Mucosa of descending colon (tissue), 3 donors: ENCODE measurements at regions not wholly inside any gene's neighbourhood (a gene's known extent, or its start where the extent isn't known, plus 50 kb on each side); places are given as distances from the start of the nearest gene placed in this dataset.

Experiments
- ATAC-seq: fragments of 200-7000 bp; cut with Tn5 transposase; one replicate; pipeline ENCODE4 v1.9.1; 2020; ENCODE audit warnings: mild to moderate bottlenecking, moderate library complexity
- DNase-seq, 3 donors: peaks; one replicate each; pipeline ENCODE4 v3.0.0-alpha.2; 2020
- H3K36me3 ChIP-seq: fragments of 200-600 bp; one replicate; pipeline ENCODE4 v1.8.0; 2021; ENCODE audit warnings: low read depth, mild to moderate bottlenecking
- H3K4me1 ChIP-seq: fragments of 200-600 bp; one replicate; pipeline ENCODE4 v1.8.0; 2021; ENCODE audit warnings: low read depth, mild to moderate bottlenecking
- H3K4me3 ChIP-seq: fragments of 200-600 bp; one replicate; pipeline ENCODE4 v1.8.0; 2021; ENCODE audit warnings: mild to moderate bottlenecking
- H3K9me3 ChIP-seq: fragments of 200-600 bp; one replicate; pipeline ENCODE4 v1.8.0; 2021; ENCODE audit warnings: mild to moderate bottlenecking
- CTCF ChIP-seq: fragments of 200-600 bp; IDR thresholded peaks from one replicate; pipeline ENCODE4 v1.8.0; 2022; ENCODE audit warnings: antibody characterized with exemption, mild to moderate bottlenecking
- intact Hi-C, 2 donors: fragments of 100-400 bp; cut with DNase I in 1 of 2; cut with micrococcal nuclease in 1 of 2; formaldehyde crosslinking; loops; one replicate each; pipeline versions ENCODE4 v1.11.0 to v1.11.1; 2022; cut with DNase I, micrococcal nuclease
- donor health status: DM: no; HTN: no; CAD: no; lungs with moderate emphysema.
- donor health status: DM: no; HTN: no; CAD: no.
- donor health status: DM: no; HTN: yes; CAD: no.

- DNase-seq = no peak
- intact Hi-C loops = no loop called here
- no peaks in the 10 kb centered on the region for H3K36me3 ChIP-seq
- ATAC-seq = no peak
- H3K4me1 ChIP-seq = no peaks in the 10 kb centered on the region
- H3K4me3 ChIP-seq = no peak overlapping the region
- no peaks in the 10 kb centered on the region for H3K9me3 ChIP-seq
- TF ChIP-seq CTCF = no peak
Measured at GRCh38 chr4:138005486-138005885, 236.7 kb downstream of the SLC7A11 start.

GRCh38 chr4:138003248-138003647 is 238.9 kb downstream of the SLC7A11 start:
- ATAC-seq (no peak), DNase-seq (no peak)
- Histone ChIP-seq H3K4me1 (no peaks in the 10 kb centered on the region), H3K4me3 (no peak overlapping the region), H3K9me3 (no peaks in the 10 kb centered on the region), H3K36me3 (no peaks in the 10 kb centered on the region)
- no peak for TF ChIP-seq CTCF
- intact Hi-C loops = no loop called here

- H3K4me3 ChIP-seq = no peak overlapping the region
- H3K4me1 ChIP-seq = no peaks in the 10 kb centered on the region
- intact Hi-C loops = no loop called here
- H3K9me3 ChIP-seq = no peaks in the 10 kb centered on the region
- no peaks in the 10 kb centered on the region for H3K36me3 ChIP-seq
- no peak for DNase-seq
- no peak for TF ChIP-seq CTCF
- no peak for ATAC-seq
Measured at GRCh38 chr4:137998666-137999429, 243.3 kb downstream of the SLC7A11 start.

GRCh38 chr4:137997496-137997895 is 244.7 kb downstream of the SLC7A11 start:
- Histone ChIP-seq H3K4me3 (no peak overlapping the region), H3K4me1 (no peaks in the 10 kb centered on the region), H3K36me3 (no peaks in the 10 kb centered on the region), H3K9me3 (no peaks in the 10 kb centered on the region)
- ATAC-seq (no peak), DNase-seq (no peak)
- intact Hi-C loops = no loop called here
- TF ChIP-seq CTCF = no peak

GRCh38 chr4:137994853-137995252 is 247.3 kb downstream of the SLC7A11 start:
- DNase-seq = no peak
- Histone ChIP-seq H3K9me3 (no peaks in the 10 kb centered on the region), H3K36me3 (no peaks in the 10 kb centered on the region), H3K4me1 (no peaks in the 10 kb centered on the region), H3K4me3 (no peak overlapping the region)
- TF ChIP-seq CTCF = no peak
- intact Hi-C loops = no loop called here
- no peak for ATAC-seq

GRCh38 chr4:137993232-137993631 is 248.9 kb downstream of the SLC7A11 start:
- intact Hi-C loops = no loop called here
- TF ChIP-seq CTCF = no peak
- ATAC-seq = no peak
- Histone ChIP-seq H3K4me1 (no peaks in the 10 kb centered on the region), H3K9me3 (no peaks in the 10 kb centered on the region), H3K4me3 (no peak overlapping the region), H3K36me3 (no peaks in the 10 kb centered on the region)
- no peak for DNase-seq
